HG02610 (cell line): ENCODE measurements at regions not wholly inside any gene's neighbourhood (a gene's known extent, or its start where the extent isn't known, plus 50 kb on each side); places are given as distances from the start of the nearest gene placed in this dataset.
"Not testable (repeated sequence)": the region's sequence is repeated elsewhere in the genome, so short reads cannot be mapped to it uniquely, and the experiment has no call there.

Experiments used
- ATAC-seq: cut with Tn5 transposase; IDR thresholded peaks from one replicate; pipeline ENCODE4 v1.9.1; 2021; ENCODE audit warnings: mild to moderate bottlenecking, moderate library complexity; ENCODE audit not compliant: unreplicated experiment

GRCh38 chr4:84291969-84292368 is 207.1 kb downstream of the NKX6-1 start:
- ATAC-seq: no peak

DNA sequence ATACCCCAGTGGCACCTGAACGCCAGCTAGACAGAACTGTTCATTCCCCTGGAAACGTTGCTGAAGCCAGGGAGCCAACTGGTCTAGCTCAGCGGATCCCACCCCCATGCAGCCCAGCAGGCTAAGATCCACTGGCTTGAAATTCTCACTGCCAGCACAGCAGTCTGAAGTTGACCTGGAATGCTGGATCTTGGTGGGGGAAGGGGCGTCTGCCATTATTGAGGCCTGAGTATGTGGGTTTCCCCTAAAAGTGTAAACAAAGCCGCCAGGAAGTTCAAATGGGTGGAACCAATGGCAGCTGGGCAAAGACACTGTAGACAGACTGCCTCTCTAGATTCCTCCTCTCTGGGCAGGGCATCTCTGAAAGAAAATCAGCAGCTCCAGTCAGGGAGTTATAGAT is 213.0 kb downstream of the NKX6-1 start:
- no peak for ATAC-seq

DNA sequence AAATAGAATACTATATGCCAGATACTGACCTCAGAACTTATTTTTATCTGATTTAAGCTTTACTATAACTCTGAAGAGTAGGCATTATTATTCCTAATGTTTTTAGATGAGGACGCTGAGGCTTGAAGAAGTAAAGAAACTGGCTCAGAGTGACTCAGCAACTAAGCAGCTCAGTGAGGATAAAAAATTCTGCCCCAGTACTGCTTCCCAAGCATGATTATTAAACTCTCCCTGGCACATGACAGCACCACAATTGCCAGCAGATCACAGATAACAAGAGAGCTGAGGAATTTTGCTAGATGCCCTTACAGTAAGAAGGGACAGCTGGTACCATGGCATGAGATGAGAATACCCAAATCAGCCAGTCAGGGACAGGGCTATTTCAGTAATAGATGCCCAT is 219.4 kb downstream of the NKX6-1 start:
- no peak for ATAC-seq

GRCh38 chr4:84277923-84278322 is 221.2 kb downstream of the NKX6-1 start:
- no peak for ATAC-seq

DNA sequence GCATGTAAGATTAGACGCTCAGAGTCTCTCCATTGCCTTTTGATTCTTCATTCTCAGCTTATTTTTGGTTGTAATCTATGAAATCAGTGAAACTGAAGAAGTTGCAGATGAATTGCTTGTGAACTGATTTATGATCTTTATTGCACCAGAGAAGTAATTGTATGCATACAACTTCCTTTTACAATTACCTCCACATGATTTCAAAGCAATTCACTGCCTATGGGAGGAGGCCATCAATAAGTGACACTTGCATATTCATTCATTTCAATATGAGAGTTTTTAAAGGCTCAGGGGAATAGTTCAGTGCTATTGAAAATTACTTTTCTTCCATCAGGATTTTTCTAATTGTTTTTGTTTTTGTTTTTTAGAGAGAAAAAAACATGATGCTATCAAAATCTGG is 222.3 kb downstream of the NKX6-1 start:
- ATAC-seq: no peak

- ATAC-seq: no peak
Measured at GRCh38 chr4:84269536-84270044, 229.5 kb downstream of the NKX6-1 start.

- no peak for ATAC-seq
Measured at GRCh38 chr4:84264652-84265051, 234.4 kb downstream of the NKX6-1 start.

GRCh38 chr4:84263415-84263814 is 235.7 kb downstream of the NKX6-1 start:
- peak; percentile 24 for ATAC-seq

- no peak for ATAC-seq
Measured at GRCh38 chr4:84260495-84260894, 238.6 kb downstream of the NKX6-1 start.

DNA sequence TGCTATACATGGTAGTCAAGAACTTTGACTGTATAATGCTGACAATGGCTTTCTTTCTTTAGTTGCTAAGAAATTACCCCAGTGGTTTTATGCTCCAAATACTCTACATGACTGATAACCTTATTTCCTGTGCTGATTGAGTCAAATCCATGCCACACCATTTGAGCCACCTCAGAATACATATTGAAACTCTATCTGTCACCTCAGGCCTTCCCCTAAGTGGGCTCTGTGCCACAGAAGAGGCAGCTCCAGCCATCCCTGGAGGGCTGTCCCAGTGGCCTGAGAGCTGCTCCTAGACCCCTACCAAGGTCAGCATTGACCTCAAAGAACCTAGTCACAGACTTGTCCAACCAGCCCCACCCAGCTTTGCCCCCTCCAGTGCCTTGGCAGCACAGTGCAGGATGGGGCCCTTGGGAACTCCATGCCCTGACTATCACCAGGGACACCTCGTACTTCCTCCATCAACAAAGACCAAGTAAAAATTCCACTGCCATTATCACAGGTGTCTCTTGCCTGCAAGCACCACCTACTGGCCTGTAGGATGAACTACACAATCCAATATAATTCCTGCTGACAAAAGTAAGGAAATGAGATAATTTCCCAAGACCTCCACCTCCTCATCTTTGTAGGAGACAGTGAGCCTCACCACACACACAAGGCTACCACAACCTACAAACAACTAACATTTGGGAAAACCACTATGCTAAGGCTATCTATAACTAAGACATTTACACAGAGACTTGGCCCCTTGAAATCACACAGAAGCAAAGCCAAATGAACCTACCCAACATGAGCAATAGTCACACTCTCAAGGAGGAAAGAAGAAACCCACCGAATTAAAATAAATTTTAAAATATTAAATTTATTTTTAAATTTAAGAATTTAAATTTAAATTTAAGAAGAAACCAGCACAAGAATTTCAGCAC is 239.9 kb downstream of the NKX6-1 start:
- peak; percentile 98 for ATAC-seq

DNA sequence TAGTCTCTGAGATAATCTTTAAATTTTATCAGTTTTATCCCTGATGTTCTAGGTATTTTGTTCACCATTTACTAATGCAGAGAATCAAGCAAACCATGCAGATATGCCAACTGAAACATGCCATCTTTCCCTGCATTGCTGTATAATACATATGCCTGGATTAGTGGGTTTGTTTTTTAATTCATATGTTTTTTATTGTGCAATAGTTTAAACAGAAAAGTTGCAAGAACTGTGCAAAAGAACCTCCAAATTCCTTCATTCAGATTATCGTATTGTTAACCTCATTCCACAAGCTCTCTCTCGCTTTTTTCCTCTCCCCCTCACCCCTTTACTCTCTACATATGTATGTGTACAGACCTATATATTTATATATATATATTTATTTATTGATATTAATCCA is 244.6 kb downstream of the NKX6-1 start:
- ATAC-seq: no peak

GRCh38 chr4:84249521-84249920 is 249.6 kb downstream of the NKX6-1 start:
- ATAC-seq: no peak

- not testable (repeated sequence) for ATAC-seq
Measured at GRCh38 chr4:84245042-84245441, 254.1 kb downstream of the NKX6-1 start.

DNA sequence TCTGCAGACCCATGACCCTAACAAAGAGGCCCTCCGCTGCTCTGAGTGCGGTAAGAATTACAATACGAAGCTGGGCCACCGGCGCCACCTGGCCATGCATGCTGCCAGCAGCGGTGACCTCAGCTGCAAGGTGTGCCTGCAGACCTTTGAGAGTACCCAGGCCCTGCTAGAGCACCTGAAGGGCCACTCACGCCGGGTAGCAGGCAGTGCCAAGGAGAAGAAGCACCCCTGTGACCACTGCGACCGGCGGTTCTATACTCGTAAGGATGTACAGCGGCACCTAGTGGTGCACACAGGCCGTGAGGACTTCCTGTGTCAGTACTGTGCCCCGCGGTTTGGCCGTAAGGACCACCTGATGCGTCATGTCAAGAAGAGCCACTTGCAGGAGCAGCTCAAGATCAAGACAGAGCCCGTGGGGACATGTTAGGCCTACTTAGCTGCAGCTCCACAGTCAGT is 254.7 kb downstream of the NKX6-1 start:
- not testable (repeated sequence) for ATAC-seq

DNA sequence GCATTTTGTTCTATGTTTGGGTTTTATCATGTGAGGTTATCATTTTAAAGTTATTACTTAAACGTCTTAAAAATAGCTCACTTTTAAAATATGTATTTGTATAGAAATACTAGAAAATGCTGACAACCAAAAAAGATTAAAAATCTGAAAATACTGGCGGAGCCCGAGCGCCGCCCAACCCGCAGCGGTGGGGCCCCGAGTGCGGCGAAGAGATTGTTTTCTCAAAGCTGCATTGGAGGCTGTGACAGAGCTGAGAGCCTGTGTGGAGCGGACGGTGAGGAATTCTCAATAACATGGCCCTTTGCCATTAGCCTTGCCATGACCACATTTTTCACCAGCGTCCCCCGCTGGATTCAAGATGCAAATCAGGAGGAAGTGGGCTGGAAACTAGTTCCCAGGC is 255.4 kb downstream of the NKX6-1 start:
- ATAC-seq: no peak

- ATAC-seq: no peak
Measured at GRCh38 chr4:84239278-84239845, 259.7 kb downstream of the NKX6-1 start.

GRCh38 chr4:84238247-84239090 is 260.6 kb downstream of the NKX6-1 start:
- ATAC-seq: no peak

DNA sequence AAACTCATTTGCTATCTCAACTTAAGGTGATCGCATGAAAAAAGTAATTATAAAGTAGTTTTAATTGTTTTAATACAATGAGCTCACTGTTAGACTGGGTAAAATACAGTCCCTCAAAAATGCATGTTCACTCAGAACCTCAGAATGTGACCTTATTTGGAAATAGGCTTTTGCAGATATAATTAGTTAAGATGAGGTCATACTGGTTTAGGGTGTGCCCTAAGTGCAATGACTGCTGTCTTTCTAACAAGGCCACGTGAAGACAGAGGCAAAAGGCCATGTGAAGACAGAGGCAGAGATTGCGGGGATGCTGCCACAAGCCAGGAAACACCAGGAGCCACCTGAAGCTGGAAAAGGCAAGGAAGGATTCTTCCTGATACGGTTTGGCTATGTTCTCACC is 262.1 kb downstream of the NKX6-1 start:
- ATAC-seq: no peak

GRCh38 chr4:84235126-84235944 is 263.8 kb downstream of the NKX6-1 start:
- peak; percentile 97 for ATAC-seq
